GM18519 (cell line): ENCODE measurements at regions not wholly inside any gene's neighbourhood (a gene's known extent, or its start where the extent isn't known, plus 50 kb on each side); places are given as distances from the start of the nearest gene placed in this dataset.
"Not testable (repeated sequence)": the region's sequence is repeated elsewhere in the genome, so short reads cannot be mapped to it uniquely, and the experiment has no call there.

Experiments
- ATAC-seq: cut with Tn5 transposase; IDR thresholded peaks from one replicate; pipeline ENCODE4 v1.9.1; 2021; ENCODE audit warnings: mild to moderate bottlenecking, moderate library complexity; ENCODE audit not compliant: unreplicated experiment, low FRiP score

GRCh38 chr14:41298328-41298690, 308.4 kb upstream of the LRFN5 start:
- no peak for ATAC-seq

DNA sequence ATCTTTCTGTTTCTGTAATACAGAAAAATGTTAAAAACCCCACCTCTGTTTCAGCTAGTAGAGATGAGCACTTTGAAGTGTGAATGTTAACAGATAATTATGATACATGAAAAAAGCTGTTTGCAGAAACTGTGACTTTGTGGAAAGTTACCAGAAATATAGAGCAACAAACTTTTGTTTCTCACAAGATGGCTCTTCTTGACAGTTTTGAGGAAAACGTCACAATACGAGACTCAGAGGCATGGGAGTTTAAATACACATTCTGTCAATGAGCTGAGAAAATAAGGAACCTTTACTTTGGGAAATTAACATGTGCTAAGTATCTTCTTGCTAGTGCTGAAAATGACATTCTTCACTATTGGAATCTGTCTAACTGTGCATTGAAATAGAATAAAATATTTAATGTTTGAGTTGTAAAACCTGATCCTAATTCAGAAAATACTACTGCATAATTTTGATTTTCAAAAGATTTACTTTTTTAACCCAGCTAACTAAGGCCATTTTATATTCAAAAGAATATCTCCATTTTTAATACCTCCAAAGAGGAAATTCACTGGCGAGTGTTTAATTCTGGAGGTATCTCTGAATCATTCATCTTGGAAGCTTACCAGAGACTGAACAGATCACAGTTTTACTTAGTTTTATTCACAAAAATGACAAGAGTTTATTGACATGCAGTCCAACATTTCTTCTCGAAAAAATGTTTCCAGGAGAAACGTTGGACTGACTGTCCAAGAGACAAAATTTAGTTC, 308.9 kb upstream of the LRFN5 start:
- no peak for ATAC-seq

GRCh38 chr14:41295734-41296133, 310.9 kb upstream of the LRFN5 start:
- no peak for ATAC-seq

GRCh38 chr14:41289025-41289424, 317.7 kb upstream of the LRFN5 start:
- ATAC-seq, result no peak

DNA sequence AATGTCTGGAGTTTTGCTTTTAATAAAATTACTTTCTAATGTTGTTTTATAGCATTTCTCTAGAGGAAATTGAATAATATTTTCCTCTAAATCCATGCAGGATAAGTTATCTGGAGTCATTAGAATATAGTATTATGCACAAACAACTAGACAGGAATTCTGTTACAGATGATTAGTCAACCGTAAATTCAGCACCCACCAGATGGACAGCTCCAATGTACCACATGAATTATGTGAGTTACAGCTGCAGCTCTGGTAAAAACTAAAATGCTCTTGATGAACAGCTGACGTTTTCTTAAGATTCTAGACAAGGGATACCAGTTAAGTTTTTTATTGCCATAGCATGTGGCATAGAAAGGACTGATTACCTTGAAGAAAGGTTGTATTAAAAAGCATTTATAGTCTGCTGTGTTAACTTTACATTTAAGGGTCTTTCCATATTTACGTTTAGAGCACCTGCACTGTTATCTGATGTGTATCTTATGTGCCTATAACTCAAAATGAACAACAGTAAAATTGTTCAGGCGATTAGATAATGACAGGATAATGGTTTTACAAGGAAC, 321.4 kb upstream of the LRFN5 start:
- ATAC-seq, result no peak

GRCh38 chr14:41280745-41281144, 325.9 kb upstream of the LRFN5 start:
- ATAC-seq, result no peak

- ATAC-seq, result no peak
Observed at GRCh38 chr14:41277450-41277849, 329.2 kb upstream of the LRFN5 start.

DNA sequence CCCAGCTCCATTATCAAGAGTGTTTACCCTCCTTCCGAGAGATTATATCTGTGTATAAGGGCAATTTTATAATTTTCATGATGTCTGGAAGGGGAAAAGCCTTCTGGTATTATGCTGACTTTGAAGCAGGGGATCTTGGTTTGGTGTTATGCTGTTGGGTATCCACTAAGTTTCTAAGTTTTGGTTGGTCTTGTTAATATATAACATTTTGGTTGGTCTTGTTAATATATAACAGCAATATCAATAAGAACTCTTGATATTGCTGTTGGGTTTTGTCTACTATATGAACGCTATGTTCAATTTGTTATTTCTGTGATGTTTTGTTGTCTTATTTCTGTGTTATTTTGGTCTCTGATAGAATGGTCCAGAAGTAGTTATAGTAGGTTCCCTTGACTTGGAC, 349.2 kb upstream of the LRFN5 start:
- no peak for ATAC-seq

DNA sequence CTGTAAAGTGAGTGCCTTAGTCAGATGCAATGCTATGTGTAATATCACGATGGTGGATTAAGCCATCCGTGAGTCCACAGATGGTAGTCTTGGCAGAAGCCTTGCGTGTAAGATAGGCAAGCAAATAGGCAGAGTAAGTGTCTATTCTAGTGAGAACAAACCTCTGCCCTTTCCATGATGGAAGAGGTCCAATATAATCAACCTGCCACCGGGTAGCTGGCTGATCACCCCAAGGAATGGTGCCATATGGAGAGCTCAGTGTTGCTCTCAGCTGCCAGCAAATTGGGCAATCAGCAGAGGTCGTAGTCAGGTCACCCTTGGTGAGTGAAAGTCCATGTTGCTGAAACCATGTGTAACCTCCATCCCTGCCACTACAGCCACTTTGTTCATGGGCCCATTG, 371.2 kb upstream of the LRFN5 start:
- no peak for ATAC-seq

DNA sequence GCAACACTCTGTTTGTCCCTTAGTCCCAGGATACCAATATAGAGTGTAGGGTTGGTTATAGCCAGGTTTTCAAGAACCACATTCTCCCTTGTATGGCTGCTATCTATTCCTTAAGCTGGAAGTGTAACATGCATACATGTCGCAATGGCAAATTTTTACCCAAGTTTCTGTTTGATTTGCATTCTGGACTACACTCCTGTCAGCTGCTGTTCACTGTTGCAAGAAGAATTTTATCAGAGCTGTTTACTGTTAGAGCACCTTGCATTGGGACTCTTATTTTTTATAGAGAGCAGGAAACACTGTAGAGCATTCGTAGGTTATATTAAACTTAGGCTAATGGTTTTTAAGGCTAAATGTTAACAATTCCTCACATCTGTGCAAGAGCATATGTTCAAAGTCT, 376.0 kb upstream of the LRFN5 start:
- ATAC-seq, result no peak

- ATAC-seq, result no peak
Observed at GRCh38 chr14:41229824-41230223, 376.9 kb upstream of the LRFN5 start.

- ATAC-seq, result no peak
Observed at GRCh38 chr14:41225433-41225832, 381.2 kb upstream of the LRFN5 start.

DNA sequence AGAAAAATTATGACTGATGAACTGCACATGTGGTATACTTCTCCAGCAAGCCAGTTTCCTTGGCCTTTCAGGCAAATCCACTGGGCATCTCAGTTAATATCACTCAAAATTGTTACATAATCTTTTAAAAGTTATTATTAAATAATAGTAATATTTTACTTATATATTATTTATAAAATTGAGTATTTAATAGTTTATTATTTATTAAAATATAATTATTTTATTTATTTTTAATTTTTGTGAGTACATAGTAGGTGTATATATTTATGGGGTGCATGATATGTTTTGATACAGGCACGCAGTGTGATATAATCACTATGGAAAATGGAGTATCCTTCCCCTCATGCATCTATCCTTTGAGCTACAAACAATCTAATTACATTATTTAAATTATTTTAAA, 384.1 kb upstream of the LRFN5 start:
- ATAC-seq, result no peak

DNA sequence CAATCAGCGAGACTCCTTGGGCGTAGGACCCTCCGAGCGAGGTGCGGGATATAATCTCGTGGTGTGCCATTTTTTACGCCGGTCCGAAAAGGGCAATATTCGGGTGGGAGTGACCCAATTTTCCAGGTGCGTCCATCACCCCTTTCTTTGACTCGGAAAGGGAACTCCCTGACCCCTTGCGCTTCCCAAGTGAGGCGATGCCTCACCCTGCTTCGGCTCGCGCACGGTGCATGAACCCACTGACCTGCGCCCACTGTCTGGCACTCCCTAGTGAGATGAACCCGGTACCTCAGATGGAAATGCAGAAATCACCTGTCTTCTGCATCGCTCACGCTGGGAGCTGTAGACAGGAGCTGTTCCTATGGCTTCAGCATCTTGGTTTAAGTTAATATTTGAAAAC, 391.7 kb upstream of the LRFN5 start:
- ATAC-seq, result not testable (repeated sequence)

DNA sequence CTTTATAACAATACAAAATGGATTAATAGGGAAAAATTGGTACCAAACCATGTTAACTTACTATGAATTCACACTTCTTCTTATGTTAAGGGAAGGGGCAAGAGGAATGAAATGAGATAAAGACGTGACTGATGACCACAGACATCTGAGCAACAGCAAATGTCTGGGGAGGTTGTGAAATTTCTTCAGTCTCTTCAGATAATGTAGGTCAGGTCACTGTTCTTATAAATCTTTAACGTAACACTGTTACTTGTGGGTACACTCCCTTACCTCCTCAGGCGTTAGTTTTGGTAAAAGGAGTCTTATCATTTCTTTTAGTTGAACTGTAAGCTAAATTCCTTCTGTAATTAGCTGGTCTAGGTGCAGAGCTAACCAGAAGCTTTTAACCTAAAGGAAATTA, 405.0 kb upstream of the LRFN5 start:
- ATAC-seq, result no peak

DNA sequence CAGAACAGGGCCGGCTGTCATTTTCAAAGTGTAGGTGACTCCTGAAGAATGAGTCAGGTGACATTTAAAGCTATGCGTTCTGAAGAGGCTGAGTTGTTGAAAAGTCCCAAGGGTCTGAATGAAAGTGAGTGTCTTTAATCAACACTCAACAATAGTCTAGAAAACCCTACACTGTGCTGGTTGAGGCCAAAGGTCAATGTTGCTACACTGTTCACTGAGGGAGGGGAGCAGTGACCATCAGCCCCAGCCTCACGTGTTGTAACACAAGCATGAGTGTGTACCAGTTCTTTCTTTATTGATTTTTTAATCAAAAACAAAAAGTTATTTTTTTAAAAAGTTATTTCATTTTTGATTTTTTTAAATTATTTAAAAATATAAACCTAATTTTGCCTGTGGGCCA, 418.8 kb upstream of the LRFN5 start:
- ATAC-seq, result no peak

GRCh38 chr14:41171045-41171444, 435.6 kb upstream of the LRFN5 start:
- ATAC-seq, result no peak

DNA sequence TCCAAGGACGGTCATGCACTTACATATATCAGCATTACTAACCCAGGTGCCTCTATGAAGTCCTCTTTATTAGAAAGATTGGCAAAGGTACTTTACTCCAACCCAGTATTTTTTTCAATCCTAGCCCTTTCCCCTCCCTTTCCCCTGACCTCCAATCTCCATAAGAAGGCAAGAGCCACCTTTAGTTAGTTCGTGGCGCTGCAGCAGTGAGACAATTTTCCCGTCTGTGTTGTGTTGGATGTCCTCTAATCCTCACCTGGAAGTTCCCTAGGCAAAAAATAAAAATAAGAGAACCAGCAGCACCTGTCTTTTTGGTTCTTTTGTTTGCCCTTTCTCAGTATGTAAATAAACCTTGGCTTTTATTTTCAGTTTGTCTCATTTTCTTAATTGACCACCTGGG, 439.6 kb upstream of the LRFN5 start:
- no peak for ATAC-seq

GRCh38 chr14:41154143-41154807, 452.4 kb upstream of the LRFN5 start:
- no peak for ATAC-seq

- ATAC-seq, result no peak
Observed at GRCh38 chr14:41146391-41146790, 460.3 kb upstream of the LRFN5 start.

- ATAC-seq, result no peak
Observed at GRCh38 chr14:41144370-41144769, 462.3 kb upstream of the LRFN5 start.

- ATAC-seq, result no peak
Observed at GRCh38 chr14:41137741-41138140, 468.9 kb upstream of the LRFN5 start.
